ENCODE measurements at regions not wholly inside any gene's neighbourhood (a gene's known extent, or its start where the extent isn't known, plus 50 kb on each side); places are given as distances from the start of the nearest gene placed in this dataset.

- no peak overlapping the region for H3K9ac ChIP-seq (ENCODE audit: low read depth in 1 of 2, low read length in 2 of 2)
- no peaks in the 10 kb centered on the region for H3K36me3 ChIP-seq (ENCODE audit: control insufficient read depth in 4 of 4, insufficient read depth in 3 of 4, low read depth in 1 of 4, low read length in 3 of 4)
- TF ChIP-seq ZBTB33 (IDR thresholded peaks at IDR 0.05) (no peak), MAX (IDR thresholded peaks at IDR 0.05) (no peak), HNF4G (IDR thresholded peaks at IDR 0.05) (no peak), REST (IDR thresholded peaks at IDR 0.05) (no peak), GABPA (IDR thresholded peaks at IDR 0.05 in 1 of 2, conservative IDR thresholded peaks at IDR 0.05 in 1 of 2) (no peak), SP1 (IDR thresholded peaks at IDR 0.05) (no peak), TAF1 (conservative IDR thresholded peaks at IDR 0.05) (no peak), YY1 (IDR thresholded peaks at IDR 0.05) (no peak)
- H3K4me1 ChIP-seq (ENCODE audit: control insufficient read depth in 4 of 4, insufficient read depth in 4 of 4, low read length in 3 of 4): no peaks in the 10 kb centered on the region
- peaks cover 0 to 6% (median 1%) of the 10 kb centered on the region in 4 donors for H3K9me3 ChIP-seq (ENCODE audit: control insufficient read depth in 4 of 4, low read length in 3 of 4)
- no peaks in the 10 kb centered on the region for H3K27me3 ChIP-seq (ENCODE audit: control insufficient read depth in 4 of 4, insufficient read depth in 4 of 4, low read length in 3 of 4)
- 30% methylated on average over 3 of the region's 3 CpGs for WGBS
- no peak for DNase-seq (ENCODE audit: low spot score)
- no peak overlapping the region for H3K27ac ChIP-seq (ENCODE audit: low read depth in 1 of 2, low read length in 2 of 2)
- no peak overlapping the region for H3K4me3 ChIP-seq (ENCODE audit: low read depth in 1 of 3, low read length in 3 of 3)
Observed at GRCh38 chr17:33615861-33616260, 322.8 kb upstream of the ASIC2 start.

GRCh38 chr17:33623841-33624240 is 330.7 kb upstream of the ASIC2 start:
- no peak overlapping the region for H3K9ac ChIP-seq (ENCODE audit: low read depth in 1 of 2, low read length in 2 of 2)
- no peak for TF ChIP-seq FOXA2 (IDR thresholded peaks at IDR 0.05)
- no peak for TF ChIP-seq ATF3 (IDR thresholded peaks at IDR 0.05)
- no peak for TF ChIP-seq GABPA (IDR thresholded peaks at IDR 0.05 in 1 of 2, conservative IDR thresholded peaks at IDR 0.05 in 1 of 2)
- no peak for TF ChIP-seq MAX (IDR thresholded peaks at IDR 0.05)
- TF ChIP-seq RXRA (IDR thresholded peaks at IDR 0.05): no peak
- TF ChIP-seq EGR1 (IDR thresholded peaks at IDR 0.05; ENCODE audit: low read depth in 2 of 2): no peak
- TF ChIP-seq TAF1 (conservative IDR thresholded peaks at IDR 0.05): no peak
- TF ChIP-seq HNF4A (conservative IDR thresholded peaks at IDR 0.05): no peak
- no peak for TF ChIP-seq SP1 (IDR thresholded peaks at IDR 0.05)
- no peak for TF ChIP-seq ZBTB33 (IDR thresholded peaks at IDR 0.05)
- TF ChIP-seq HNF4G (IDR thresholded peaks at IDR 0.05): no peak
- no peak for TF ChIP-seq YY1 (IDR thresholded peaks at IDR 0.05)
- TF ChIP-seq JUND (IDR thresholded peaks at IDR 0.05): no peak
- TF ChIP-seq NR2F2 (IDR thresholded peaks at IDR 0.05): no peak
- WGBS: 84% methylated on average over 3 of the region's 3 CpGs
- H3K27ac ChIP-seq (ENCODE audit: low read depth in 1 of 2, low read length in 2 of 2): no peak overlapping the region
- H3K4me1 ChIP-seq (ENCODE audit: control insufficient read depth in 4 of 4, insufficient read depth in 4 of 4, low read length in 3 of 4): no peaks in the 10 kb centered on the region
- no peaks in the 10 kb centered on the region for H3K27me3 ChIP-seq (ENCODE audit: control insufficient read depth in 4 of 4, insufficient read depth in 4 of 4, low read length in 3 of 4)
- H3K36me3 ChIP-seq (ENCODE audit: control insufficient read depth in 4 of 4, insufficient read depth in 3 of 4, low read depth in 1 of 4, low read length in 3 of 4): no peaks in the 10 kb centered on the region
- no peaks in the 10 kb centered on the region for H3K9me3 ChIP-seq (ENCODE audit: control insufficient read depth in 4 of 4, low read length in 3 of 4)
- H3K4me3 ChIP-seq (ENCODE audit: low read depth in 1 of 3, low read length in 3 of 3): no peak overlapping the region
- no peak for DNase-seq (ENCODE audit: low spot score)

All from liver (tissue), 7 donors.